Fibroblast of skin of right biceps (primary cell): ENCODE measurements at regions not wholly inside any gene's neighbourhood (a gene's known extent, or its start where the extent isn't known, plus 50 kb on each side); places are given as distances from the start of the nearest gene placed in this dataset.
"Not testable (repeated sequence)": the region's sequence is repeated elsewhere in the genome, so short reads cannot be mapped to it uniquely, and the experiment has no call there.

Experiments
- DNase-seq: peaks from one replicate; pipeline ENCODE4 v3.0.0-alpha.2; 2013

DNA sequence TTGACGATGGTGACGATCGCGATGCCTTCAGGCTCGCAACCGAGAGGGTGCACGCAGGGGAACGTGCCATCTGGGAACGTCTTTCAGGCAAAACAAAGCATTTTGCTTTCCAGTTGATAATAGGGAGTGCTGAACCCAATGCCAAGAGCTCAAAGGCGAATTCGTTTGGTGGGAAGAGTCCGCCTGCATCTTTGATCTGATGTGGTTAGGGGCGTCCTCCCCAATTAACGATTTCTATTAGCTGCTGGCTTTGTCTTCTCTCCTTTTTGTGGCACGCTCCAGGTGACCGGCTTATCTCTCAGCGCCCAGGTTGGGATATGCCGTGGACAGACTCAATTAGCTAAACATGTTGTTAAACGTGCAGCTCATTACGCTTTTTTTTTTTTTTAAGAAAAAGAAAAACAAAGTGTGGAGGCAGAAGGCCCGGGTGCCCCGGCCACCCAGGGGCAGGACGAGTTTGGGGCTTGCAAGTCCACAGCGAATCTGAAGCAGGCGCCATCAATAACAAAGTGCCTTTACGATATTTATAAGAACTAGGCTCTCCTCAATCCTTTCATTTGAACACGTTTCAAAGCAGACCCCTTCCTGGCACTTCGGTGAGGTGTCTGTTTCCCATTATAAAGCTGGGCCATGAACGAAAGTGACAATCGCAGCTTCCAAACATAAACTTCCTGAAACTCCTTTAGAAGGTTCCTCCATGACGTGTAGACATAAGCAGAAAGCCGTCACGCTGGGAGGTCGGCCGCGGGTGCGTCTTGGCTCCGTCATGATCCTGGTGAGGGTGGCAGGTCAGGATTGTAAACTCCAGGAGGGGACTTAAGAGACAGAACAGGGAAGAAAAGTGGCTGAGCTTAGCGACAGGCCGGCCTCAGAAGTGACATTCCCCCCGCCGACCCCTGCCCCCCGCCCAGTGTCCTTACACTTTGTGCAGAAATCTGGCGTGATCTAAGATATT lies 155.3 kb downstream of the LAT start:
- not testable (repeated sequence) for DNase-seq

DNA sequence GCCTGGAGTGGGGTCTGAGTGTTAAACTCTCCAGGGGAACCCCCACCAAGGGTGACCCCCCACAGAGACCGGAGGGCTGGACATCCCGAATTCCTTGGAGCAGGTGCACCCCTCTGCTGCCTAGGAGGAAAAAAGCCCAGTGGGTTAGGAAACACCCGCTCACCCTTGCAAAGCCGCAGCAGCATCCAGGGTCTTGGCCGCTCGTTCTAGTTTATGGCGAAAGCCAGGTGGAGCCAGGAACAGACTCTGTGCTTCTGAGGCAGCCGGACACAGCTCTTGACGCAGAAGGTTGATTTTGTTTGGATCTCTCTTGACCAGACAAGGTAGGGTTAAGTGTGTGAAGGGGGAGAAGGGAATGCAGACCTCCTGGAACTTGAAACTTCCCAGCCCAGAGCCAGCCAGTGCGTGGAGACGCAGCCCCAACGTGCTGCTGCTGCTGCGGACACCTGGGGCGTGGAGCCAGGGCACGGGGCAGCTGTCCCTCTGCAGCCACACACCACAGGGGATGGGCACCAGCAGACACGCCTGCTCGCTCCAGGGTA lies 154.5 kb downstream of the LAT start:
- no peak for DNase-seq

DNA sequence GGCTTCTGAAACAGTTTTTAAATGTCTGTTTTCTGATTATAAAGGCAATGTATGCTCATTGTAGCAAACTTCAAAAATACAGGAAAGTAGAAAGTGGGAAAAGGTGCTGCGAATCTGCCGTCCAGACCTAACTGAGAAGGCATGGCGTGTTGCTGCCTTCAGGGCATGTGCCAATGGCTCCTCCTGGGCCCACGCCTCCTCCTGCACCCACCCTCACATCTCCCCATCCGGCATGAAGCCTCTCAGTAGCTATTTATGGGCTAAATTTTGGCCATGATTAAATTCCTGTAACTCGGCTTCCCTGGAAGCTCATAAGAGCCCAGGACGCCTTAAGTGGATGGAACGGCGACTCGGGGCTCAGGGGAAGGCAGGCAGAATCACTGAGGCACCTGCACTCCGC lies 153.8 kb downstream of the LAT start:
- DNase-seq = not testable (repeated sequence)

DNA sequence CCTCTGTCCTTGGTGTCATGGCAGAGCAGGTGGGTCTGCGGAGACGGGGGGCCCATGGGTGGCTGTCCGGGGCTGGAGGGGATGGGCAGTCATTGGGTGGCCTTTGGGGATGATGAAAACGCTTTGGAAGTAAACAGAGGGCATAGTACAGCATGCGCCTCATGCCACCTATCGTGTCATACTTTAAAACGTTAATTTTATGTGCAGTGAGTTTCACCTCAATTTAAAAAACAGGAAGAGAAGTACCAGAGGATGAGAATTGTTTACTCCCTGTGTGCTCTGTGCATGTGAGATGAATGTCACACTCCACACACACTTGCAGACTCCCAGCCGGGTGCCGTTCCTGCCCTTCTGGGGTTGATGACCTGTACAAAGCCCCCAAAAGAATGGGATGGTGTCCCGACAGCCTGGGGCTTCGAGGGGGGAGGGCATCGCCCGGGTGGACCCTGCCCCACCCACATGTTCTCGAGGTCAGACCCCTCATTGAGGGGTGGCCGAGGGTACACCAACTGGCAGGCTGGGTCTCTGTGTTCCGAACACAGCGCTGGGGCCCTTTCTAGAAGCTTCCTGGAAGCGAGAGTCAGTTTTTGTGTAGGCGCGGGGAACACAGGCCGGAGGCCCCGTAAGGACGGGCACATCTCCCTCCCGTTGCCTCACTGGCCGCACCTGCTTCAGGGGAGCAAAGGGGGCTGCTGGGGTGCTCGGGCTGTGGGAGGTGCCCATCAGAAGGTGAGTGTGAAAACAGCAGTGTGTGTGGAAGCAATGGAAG lies 153.2 kb downstream of the LAT start:
- DNase-seq = not testable (repeated sequence)

DNA sequence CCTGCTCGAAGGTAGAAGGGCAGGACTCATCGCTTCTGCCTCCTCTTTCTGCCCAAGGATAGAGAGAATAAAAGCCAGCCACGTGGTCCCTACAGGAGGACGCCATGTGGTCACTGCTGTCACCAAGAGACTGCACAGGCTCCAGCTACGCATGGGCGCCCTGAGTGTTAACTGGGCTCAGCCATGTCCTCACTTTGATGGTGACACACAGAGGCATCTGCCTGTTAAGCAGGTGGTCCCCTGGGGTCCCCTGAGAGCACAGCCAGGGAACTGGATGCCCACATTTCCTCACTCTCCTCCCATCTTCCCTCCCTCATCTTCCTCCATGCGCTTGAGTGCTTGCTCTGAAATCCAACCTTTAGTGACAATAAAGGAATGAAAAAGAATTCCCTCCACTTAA lies 152.6 kb downstream of the LAT start:
- DNase-seq = not testable (repeated sequence)

DNA sequence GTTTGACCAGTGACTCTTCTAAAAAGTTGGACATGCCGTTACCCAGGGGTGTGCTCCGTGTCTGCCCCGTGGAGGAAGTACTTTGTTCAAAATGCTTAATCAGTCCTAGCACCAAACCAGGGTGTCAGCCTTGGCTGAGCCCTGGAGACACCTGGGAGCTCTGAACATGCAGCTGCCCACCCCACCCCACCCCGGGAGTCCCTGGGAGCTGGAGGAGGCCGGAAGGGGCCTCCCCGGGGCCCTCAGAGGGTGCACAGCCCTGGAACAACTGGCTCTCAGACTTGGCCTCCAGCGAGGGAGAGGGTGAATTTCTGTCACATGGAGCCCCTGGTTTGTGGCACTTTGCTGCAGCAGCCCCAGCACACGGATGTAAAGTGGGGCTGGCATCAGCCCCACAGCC lies 152.1 kb downstream of the LAT start:
- not testable (repeated sequence) for DNase-seq

DNA sequence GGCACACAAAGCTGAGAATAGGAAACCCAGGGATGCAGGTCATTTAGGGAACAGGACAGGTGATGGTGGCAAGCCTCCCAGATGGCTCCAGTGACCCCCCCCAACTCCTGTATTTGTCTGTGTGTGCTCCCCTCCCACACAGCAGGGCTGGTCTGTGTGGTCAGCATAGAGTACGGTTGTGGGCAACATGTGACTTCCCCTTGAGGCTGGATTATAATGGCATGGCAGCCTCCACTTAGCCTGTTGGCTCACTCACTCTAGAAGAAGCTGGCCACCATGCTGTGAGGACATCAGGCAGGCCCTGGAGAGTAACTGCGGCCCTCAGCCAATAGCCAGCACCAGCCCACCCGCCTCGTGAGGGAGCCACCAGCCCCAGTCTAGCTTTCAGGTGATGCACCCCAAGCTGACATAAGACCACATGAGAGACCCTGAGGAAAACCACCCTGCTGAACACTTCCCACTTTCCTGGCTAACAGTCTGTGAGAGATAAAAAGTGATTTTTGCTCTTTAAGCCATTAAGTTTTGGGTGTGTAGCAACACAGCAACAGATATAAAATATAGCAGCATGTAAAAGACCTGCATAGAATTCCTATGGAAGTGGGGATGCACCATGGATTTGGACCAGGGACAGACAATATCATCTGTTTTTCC lies 151.3 kb downstream of the LAT start:
- DNase-seq = not testable (repeated sequence)

DNA sequence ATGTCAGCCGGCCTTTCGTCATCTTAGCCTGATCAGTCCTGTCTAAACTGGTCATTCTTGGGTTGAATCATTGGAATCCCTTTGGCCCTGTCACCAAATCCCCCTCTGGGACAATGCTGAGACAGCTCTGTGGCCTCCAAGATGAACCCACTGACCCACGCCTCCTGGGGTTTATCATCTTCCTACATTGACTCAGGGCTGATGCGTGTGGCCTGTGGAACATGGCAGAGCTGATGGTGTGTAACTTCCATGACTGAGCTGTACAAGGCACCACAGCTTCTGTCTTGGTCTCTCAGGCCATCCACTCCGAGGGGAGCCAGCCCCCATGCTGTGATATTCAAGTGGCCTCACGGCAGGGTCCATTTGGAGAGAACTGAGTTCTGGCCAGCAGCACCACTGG lies 150.2 kb downstream of the LAT start:
- not testable (repeated sequence) for DNase-seq

DNA sequence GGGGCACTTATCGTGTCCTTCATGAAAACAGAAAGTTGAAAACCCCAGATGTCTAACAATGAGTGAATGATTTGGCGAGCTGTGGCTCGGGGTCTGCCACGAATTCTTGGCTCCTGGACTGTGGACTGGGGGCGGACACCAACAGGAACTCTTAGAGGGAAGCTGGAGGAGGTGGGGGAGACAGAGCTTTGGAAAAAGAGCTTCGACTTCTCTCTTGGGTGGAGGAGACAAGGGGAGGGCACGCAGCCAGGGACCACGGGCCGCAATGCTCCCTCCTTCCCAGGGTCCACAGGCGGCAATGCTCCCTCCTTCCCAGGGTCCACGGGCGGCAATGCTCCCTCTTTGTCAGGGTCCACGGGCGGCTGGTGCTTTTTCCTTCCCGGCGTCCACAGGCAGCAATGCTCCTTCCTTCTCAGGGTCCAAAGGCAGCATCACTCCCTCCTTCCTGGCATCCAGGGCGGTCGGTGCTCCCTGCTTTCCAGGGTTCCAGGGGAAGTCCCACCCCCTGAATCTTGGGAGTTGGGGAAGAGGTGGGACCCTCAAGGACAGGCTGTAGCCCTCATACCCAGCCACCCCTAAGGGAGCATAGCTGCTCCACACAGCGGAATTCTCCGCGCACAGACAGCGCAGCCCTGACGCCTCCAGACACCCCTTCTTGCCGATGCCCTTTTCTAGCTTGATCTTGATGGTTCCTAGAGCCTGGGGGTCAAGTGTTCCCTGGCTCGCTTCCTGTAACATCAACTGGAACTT lies 149.0 kb downstream of the LAT start:
- not testable (repeated sequence) for DNase-seq

DNA sequence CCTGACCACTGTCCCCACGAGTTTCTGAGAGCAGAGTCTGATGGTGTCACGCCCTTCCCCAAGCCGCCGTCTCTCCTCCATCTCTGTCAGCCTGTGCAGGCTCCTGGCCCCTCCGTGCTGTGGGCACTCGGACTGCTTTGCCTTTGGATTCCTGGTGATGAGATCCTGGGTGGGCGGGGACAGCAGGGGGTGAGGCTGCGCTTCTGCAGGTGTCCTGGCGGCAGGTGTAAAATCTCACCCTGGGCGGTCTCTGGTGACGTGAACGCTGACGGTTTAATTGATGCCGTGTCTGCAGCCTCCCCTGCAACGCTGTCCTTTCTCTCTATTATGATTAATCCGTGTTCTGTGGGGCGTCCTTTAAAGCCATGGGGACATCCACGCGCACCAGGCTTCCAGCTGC lies 148.0 kb downstream of the LAT start:
- not testable (repeated sequence) for DNase-seq

DNA sequence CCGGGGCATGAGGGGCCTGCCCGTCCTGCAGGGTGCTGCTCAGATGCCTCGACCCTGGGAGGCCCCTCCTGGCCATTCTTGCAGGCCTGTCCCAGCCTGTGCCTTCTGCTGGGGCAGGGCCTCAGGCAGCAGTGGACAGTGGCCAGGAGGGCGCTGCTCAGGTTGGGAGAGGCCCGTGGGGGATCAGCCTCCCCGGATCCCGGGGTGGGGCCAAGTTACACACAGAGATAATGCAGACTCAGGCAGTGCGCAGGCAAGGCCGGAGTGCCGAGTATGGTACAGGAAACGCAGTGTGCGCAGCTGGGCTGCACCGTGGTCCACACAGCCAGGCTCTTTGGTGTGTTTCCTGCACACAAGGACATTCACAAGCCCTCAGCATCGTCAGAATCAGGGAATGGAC lies 147.6 kb downstream of the LAT start:
- DNase-seq = not testable (repeated sequence)

DNA sequence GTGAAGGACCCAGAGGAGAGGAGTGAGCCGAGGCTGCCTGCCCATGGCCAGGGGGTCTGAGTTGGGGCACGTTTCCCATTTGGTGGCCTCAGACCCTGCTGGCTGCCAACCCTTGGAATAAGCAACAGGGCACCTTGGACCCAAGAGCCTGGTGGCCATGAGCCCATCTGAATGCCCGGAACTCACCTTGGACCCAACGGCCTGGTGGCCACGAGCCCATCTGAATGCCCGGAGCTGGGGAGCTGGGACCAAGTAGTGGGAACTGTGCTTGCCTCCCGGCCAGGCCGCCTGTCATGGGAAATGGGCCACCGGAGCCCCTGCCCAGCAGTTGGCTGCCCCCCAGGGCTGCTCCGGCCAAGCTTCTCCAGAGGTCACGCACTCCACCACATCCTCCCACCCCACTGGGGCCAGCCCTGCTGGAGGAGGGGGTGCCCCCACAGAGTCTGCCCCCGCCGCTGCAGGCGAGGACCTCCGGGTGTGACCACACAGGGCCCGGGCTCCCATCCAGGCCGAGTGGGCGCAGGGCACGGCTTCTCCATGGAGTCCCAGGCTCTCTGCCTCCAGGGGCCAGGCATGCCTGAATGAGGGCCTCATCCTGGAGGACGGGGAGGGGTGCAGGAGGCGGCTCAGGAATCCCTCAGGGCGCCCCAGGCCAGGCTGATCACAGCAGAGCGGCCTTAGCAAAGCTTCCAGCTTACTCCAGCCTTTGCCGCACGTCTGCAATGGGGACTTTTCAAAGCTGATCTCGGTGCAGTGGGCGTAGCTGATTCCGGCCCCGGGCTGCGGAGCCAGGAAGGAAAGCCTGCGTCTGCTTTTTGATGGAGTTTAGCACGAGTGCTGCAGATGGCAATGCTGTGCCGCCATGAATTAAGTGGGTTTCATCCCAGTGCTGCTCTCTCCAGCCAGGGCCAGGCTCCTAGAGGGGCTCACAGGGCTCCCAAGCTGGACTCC lies 146.3 kb downstream of the LAT start:
- DNase-seq = peak; percentile 12

DNA sequence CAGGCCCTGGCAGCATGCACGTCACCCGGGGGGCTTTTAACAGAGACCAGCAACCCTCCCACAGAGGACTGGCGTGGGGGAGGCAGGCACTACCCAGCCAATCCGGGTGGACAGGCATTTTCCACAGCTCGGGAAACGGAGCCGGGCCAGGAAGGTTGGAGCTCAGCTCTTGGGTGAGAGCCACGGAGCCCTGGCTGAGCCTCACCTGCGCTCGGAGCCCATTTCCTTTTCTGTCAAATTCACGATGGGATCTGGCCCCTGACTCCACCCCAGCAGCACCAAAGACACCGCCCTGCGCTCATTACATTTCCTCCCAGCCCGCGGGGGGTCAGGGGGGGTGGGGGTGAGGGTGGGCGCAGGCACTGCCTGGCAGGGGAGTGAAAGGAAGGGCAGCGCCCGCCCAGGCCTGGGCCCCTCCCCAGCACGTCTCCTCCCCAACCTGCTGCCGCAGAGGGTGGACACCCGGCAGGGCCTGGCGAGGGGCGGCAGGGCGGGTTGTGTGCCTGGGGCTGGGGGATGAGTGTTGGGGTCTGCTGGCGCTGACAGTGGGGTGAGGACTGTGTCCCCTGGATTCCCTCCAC lies 145.4 kb downstream of the LAT start:
- not testable (repeated sequence) for DNase-seq

DNA sequence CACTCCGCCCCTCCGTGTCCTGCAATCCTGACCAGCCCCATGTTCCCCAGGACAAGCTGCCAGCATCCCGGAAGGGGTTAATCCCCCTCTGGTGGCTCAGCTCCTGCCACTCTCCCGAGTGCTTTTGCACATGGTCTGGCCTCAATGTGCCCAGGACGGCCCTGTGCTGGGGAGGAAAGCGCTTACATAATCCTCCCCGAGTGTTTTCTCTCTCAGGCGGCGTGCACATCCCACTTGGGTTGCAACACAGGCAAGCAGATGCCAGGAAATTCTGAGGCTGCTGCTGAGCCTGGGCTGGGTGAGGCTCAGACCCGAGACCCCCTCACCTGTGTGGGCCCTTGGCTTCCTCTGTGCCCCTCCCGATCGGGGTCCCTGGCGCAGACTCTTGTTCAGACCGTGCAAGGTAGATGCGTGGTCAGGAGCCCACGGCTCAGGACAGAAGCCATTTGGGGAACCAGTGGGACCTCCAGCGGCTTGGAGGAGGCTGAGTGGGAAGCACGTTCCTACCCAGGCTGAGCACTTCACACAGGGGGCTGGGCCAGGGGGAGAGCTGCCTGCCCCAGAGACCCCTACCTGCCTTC lies 144.7 kb downstream of the LAT start:
- DNase-seq = not testable (repeated sequence)

DNA sequence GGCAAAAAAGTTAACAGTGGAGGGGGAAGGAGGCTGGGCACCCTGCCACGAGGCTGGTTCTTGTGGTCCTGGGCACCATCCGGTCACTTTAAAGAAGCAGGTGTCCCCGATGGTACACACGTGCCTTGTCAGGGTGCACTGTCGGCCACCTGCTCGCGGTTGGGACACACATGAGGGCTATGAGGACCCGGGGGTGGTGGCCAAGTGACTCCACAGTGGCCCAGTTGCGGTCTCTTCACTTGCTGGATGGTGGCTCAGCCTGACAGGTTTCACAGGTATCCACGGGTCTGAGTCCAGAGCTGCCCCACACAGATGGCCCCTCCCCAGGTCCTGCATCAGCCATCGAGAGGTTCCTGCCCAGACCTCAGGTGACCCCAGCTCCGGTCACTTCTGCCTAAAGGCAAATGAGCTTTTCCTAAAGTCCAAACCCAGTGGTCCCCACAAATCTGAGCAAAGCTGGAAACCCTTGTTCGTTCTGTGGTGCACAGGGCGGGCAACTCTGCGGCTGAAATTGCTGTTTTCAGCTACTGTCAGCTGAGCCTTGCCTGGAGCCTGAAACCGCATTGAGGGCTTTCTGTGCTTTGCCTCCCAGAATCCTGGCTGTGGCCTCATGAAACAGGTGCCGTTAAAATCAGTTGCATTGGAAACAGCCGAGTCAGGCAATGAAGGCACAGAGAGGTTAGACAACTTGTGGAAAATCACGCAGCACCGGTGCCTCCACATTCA lies 144.0 kb downstream of the LAT start:
- not testable (repeated sequence) for DNase-seq

DNA sequence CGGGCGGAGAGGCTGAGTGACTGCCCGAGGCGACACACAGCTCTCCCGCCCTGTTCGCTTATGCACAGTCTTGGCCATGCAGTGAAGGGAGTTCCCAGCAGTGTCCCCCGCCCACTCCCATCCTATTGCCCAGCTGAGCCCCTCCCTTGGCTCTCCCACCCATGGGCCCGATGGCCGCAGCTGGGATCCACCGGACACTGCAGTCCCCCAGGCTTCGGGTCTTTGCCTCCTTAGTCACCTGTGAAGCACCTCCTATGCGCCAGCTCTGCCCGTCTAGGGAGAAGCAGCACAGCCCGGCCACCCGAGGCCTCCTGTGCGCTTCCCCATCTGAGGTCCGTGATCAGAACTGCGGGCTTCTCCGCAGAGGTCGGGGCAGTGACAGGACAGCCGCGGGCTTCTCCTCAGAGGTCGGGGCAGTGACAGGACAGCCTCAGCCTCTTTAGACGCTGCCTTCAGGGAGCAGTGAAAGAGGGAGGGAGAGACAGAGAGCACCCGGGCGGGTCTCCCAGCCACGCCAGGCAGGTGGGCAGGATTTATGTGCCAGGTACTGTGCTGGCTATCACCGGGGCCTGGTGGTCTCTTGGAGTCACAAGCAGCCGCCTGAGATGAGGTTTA lies 143.1 kb downstream of the LAT start:
- DNase-seq = not testable (repeated sequence)

DNA sequence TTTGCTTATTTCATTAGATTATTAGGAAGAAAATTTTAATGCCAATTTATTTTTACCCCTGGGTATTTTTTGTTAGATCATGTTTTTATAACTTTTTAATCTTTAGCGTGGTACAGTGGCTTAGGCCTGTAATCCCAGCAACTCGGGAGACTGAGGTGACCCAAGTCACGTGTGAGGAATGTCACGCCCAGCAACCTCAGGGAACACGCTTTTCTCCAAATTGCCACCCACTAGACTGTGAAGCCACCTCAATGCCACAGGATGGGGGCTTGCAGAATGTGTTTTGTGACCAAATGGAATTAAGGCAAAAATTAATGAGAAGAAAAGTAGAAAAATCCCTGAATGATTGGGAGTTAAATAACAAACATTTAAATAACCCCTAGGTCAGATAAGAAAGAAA lies 141.8 kb downstream of the LAT start:
- DNase-seq = no peak

DNA sequence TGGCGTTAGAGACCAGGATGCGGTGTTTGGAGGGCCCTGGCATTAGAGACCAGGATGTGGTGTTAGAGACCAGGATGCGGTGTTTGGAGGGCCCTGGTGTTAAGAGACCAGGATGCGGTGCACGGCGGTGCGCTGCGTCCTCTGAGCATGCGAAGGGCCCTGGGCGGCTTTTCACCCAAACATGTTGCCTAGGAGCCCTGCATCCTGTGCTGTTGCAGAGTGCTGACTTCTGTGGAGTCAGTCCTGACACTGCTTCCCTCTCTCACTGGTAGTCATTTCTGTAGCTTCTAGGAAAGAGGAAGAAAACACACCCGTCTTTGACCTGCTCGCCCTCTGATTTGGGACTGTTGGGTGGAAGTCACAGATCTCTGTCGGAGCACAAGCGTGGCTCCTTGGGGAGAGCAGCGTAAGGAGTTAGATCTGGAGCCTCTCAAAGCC lies 141.2 kb downstream of the LAT start:
- no peak for DNase-seq

DNA sequence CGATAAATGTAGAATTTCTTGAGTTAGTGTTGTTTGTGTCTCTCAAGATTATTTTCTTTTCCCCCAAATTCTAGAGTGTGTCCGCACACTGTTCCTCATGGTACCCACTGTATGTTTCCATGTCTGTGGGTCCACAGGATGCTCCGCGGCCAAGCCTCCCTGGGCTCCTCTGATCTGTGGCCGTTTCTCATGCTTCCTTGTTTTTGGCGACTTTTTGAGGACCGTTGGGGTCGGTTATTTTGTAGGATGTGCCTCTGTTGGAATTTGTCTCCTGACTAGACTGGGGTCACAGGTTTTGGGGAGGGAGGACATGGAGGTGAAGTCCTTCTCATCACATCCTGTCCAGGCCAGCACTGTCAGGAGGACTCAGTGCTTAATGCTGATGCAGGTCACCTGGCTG lies 140.0 kb downstream of the LAT start:
- no peak for DNase-seq
